ENCODE measurements at regions not wholly inside any gene's neighbourhood (a gene's known extent, or its start where the extent isn't known, plus 50 kb on each side); places are given as distances from the start of the nearest gene placed in this dataset.
"Not testable (repeated sequence)": the region's sequence is repeated elsewhere in the genome, so short reads cannot be mapped to it uniquely, and the experiment has no call there.

- Histone ChIP-seq H3K4me3 (ENCODE audit: control insufficient read depth in 1 of 7, extremely low read depth in 1 of 7, insufficient read depth in 4 of 7, low read depth in 2 of 7, low read length in 6 of 7) (no peak overlapping the region), H3K9me3 (ENCODE audit: control extremely low read depth in 1 of 5, control insufficient read depth in 4 of 5, insufficient read depth in 2 of 5, low read depth in 1 of 5, low read length in 4 of 5) (no peaks in the 10 kb centered on the region), H3K27ac (ENCODE audit: insufficient read depth in 1 of 2, low read depth in 1 of 2, low read length in 2 of 2, poor library complexity in 1 of 2, severe bottlenecking in 2 of 2) (no peak overlapping the region), H3K36me3 (ENCODE audit: control insufficient read depth in 4 of 4, insufficient read depth in 4 of 4, low read length in 3 of 4) (no peaks in the 10 kb centered on the region), H3K4me1 (ENCODE audit: control extremely low read depth in 1 of 4, control insufficient read depth in 4 of 4, insufficient read depth in 4 of 4, low read length in 3 of 4) (peaks cover 0 to 4% (median 0%) of the 10 kb centered on the region in 4 experiments), H3K27me3 (replicated peaks in 2 of 5; ENCODE audit: control insufficient read depth in 4 of 5, insufficient read depth in 5 of 5, low read length in 4 of 5) (peaks cover 0 to 1% (median 0%) of the 10 kb centered on the region in 5 experiments)
- CTCF ChIA-PET = no interaction called here
- DNase-seq = no peak
- POLR2A ChIA-PET = no interaction called here
- WGBS (ENCODE audit: insufficient coverage) = 100% methylated on average over 1 of the region's 1 CpG
Measured at GRCh38 chr7:159210581-159211235, 66.0 kb upstream of the VIPR2 start.

GRCh38 chr7:159209429-159209828, 64.8 kb upstream of the VIPR2 start:
- WGBS (ENCODE audit: insufficient coverage) = 90% methylated on average over 1 of the region's 3 CpGs
- POLR2A ChIA-PET = no interaction called here
- no peak overlapping the region for H3K27ac ChIP-seq (ENCODE audit: insufficient read depth in 1 of 2, low read depth in 1 of 2, low read length in 2 of 2, poor library complexity in 1 of 2, severe bottlenecking in 2 of 2)
- DNase-seq = peak; percentile 33 to 72 (median 56)
- peaks cover 0 to 4% (median 0%) of the 10 kb centered on the region in 4 experiments for H3K4me1 ChIP-seq (ENCODE audit: control extremely low read depth in 1 of 4, control insufficient read depth in 4 of 4, insufficient read depth in 4 of 4, low read length in 3 of 4)
- CTCF ChIA-PET = no interaction called here
- H3K4me3 ChIP-seq (ENCODE audit: control insufficient read depth in 1 of 7, extremely low read depth in 1 of 7, insufficient read depth in 4 of 7, low read depth in 2 of 7, low read length in 6 of 7) = no peak overlapping the region
- H3K9me3 ChIP-seq (ENCODE audit: control extremely low read depth in 1 of 5, control insufficient read depth in 4 of 5, insufficient read depth in 2 of 5, low read depth in 1 of 5, low read length in 4 of 5) = no peaks in the 10 kb centered on the region
- H3K27me3 ChIP-seq (replicated peaks in 2 of 5; ENCODE audit: control insufficient read depth in 4 of 5, insufficient read depth in 5 of 5, low read length in 4 of 5) = no peaks in the 10 kb centered on the region
- no peaks in the 10 kb centered on the region for H3K36me3 ChIP-seq (ENCODE audit: control insufficient read depth in 4 of 4, insufficient read depth in 4 of 4, low read length in 3 of 4)

GRCh38 chr7:159207951-159208350, 63.3 kb upstream of the VIPR2 start:
- Histone ChIP-seq H3K9me3 (ENCODE audit: control extremely low read depth in 1 of 5, control insufficient read depth in 4 of 5, insufficient read depth in 2 of 5, low read depth in 1 of 5, low read length in 4 of 5) (no peaks in the 10 kb centered on the region), H3K36me3 (ENCODE audit: control insufficient read depth in 4 of 4, insufficient read depth in 4 of 4, low read length in 3 of 4) (no peaks in the 10 kb centered on the region), H3K27me3 (replicated peaks in 2 of 5; ENCODE audit: control insufficient read depth in 4 of 5, insufficient read depth in 5 of 5, low read length in 4 of 5) (no peaks in the 10 kb centered on the region), H3K4me1 (ENCODE audit: control extremely low read depth in 1 of 4, control insufficient read depth in 4 of 4, insufficient read depth in 4 of 4, low read length in 3 of 4) (peaks cover 0 to 4% (median 0%) of the 10 kb centered on the region in 4 experiments), H3K4me3 (ENCODE audit: control insufficient read depth in 1 of 7, extremely low read depth in 1 of 7, insufficient read depth in 4 of 7, low read depth in 2 of 7, low read length in 6 of 7) (no peak overlapping the region), H3K27ac (ENCODE audit: insufficient read depth in 1 of 2, low read depth in 1 of 2, low read length in 2 of 2, poor library complexity in 1 of 2, severe bottlenecking in 2 of 2) (no peak overlapping the region)
- 94% methylated on average over 2 of the region's 2 CpGs for WGBS (ENCODE audit: insufficient coverage)
- POLR2A ChIA-PET = no interaction called here
- CTCF ChIA-PET = no interaction called here
- no peak for DNase-seq

GRCh38 chr7:159207393-159207792, 62.7 kb upstream of the VIPR2 start:
- ChIA-PET CTCF (no interaction called here), POLR2A (no interaction called here)
- Histone ChIP-seq H3K27me3 (replicated peaks in 2 of 5; ENCODE audit: control insufficient read depth in 4 of 5, insufficient read depth in 5 of 5, low read length in 4 of 5) (no peaks in the 10 kb centered on the region), H3K9me3 (ENCODE audit: control extremely low read depth in 1 of 5, control insufficient read depth in 4 of 5, insufficient read depth in 2 of 5, low read depth in 1 of 5, low read length in 4 of 5) (no peaks in the 10 kb centered on the region), H3K4me1 (ENCODE audit: control extremely low read depth in 1 of 4, control insufficient read depth in 4 of 4, insufficient read depth in 4 of 4, low read length in 3 of 4) (peaks cover 0 to 4% (median 0%) of the 10 kb centered on the region in 4 experiments), H3K27ac (ENCODE audit: insufficient read depth in 1 of 2, low read depth in 1 of 2, low read length in 2 of 2, poor library complexity in 1 of 2, severe bottlenecking in 2 of 2) (no peak overlapping the region), H3K4me3 (ENCODE audit: control insufficient read depth in 1 of 7, extremely low read depth in 1 of 7, insufficient read depth in 4 of 7, low read depth in 2 of 7, low read length in 6 of 7) (no peak overlapping the region), H3K36me3 (ENCODE audit: control insufficient read depth in 4 of 4, insufficient read depth in 4 of 4, low read length in 3 of 4) (no peaks in the 10 kb centered on the region)
- no peak for DNase-seq
- 70% methylated on average over 2 of the region's 5 CpGs for WGBS (ENCODE audit: insufficient coverage)

GRCh38 chr7:159205833-159206232, 61.2 kb upstream of the VIPR2 start:
- Histone ChIP-seq H3K9me3 (ENCODE audit: control extremely low read depth in 1 of 5, control insufficient read depth in 4 of 5, insufficient read depth in 2 of 5, low read depth in 1 of 5, low read length in 4 of 5) (no peaks in the 10 kb centered on the region), H3K27ac (ENCODE audit: insufficient read depth in 1 of 2, low read depth in 1 of 2, low read length in 2 of 2, poor library complexity in 1 of 2, severe bottlenecking in 2 of 2) (no peak overlapping the region), H3K4me3 (ENCODE audit: control insufficient read depth in 1 of 7, extremely low read depth in 1 of 7, insufficient read depth in 4 of 7, low read depth in 2 of 7, low read length in 6 of 7) (no peak overlapping the region), H3K27me3 (replicated peaks in 2 of 5; ENCODE audit: control insufficient read depth in 4 of 5, insufficient read depth in 5 of 5, low read length in 4 of 5) (no peaks in the 10 kb centered on the region), H3K4me1 (ENCODE audit: control extremely low read depth in 1 of 4, control insufficient read depth in 4 of 4, insufficient read depth in 4 of 4, low read length in 3 of 4) (peaks cover 0 to 4% (median 0%) of the 10 kb centered on the region in 4 experiments), H3K36me3 (ENCODE audit: control insufficient read depth in 4 of 4, insufficient read depth in 4 of 4, low read length in 3 of 4) (no peaks in the 10 kb centered on the region)
- 90% methylated on average over 5 of the region's 5 CpGs for WGBS (ENCODE audit: insufficient coverage)
- DNase-seq = no peak
- ChIA-PET CTCF (no interaction called here), POLR2A (no interaction called here)

GRCh38 chr7:159204664-159205063, 60.0 kb upstream of the VIPR2 start:
- H3K36me3 ChIP-seq (ENCODE audit: control insufficient read depth in 4 of 4, insufficient read depth in 4 of 4, low read length in 3 of 4) = no peaks in the 10 kb centered on the region
- POLR2A ChIA-PET = no interaction called here
- peaks cover 0 to 4% (median 0%) of the 10 kb centered on the region in 4 experiments for H3K4me1 ChIP-seq (ENCODE audit: control extremely low read depth in 1 of 4, control insufficient read depth in 4 of 4, insufficient read depth in 4 of 4, low read length in 3 of 4)
- H3K27me3 ChIP-seq (replicated peaks in 2 of 5; ENCODE audit: control insufficient read depth in 4 of 5, insufficient read depth in 5 of 5, low read length in 4 of 5) = no peaks in the 10 kb centered on the region
- no peak for DNase-seq
- WGBS (ENCODE audit: insufficient coverage) = 93% methylated on average over 7 of the region's 10 CpGs
- CTCF ChIA-PET = no interaction called here
- H3K9me3 ChIP-seq (ENCODE audit: control extremely low read depth in 1 of 5, control insufficient read depth in 4 of 5, insufficient read depth in 2 of 5, low read depth in 1 of 5, low read length in 4 of 5) = no peaks in the 10 kb centered on the region
- no peak overlapping the region for H3K4me3 ChIP-seq (ENCODE audit: control insufficient read depth in 1 of 7, extremely low read depth in 1 of 7, insufficient read depth in 4 of 7, low read depth in 2 of 7, low read length in 6 of 7)
- H3K27ac ChIP-seq (ENCODE audit: insufficient read depth in 1 of 2, low read depth in 1 of 2, low read length in 2 of 2, poor library complexity in 1 of 2, severe bottlenecking in 2 of 2) = no peak overlapping the region

GRCh38 chr7:159203253-159203652, 58.6 kb upstream of the VIPR2 start:
- H3K27ac ChIP-seq (ENCODE audit: insufficient read depth in 1 of 2, low read depth in 1 of 2, low read length in 2 of 2, poor library complexity in 1 of 2, severe bottlenecking in 2 of 2); H3K27me3 ChIP-seq (replicated peaks in 2 of 5; ENCODE audit: control insufficient read depth in 4 of 5, insufficient read depth in 5 of 5, low read length in 4 of 5); H3K9me3 ChIP-seq (ENCODE audit: control extremely low read depth in 1 of 5, control insufficient read depth in 4 of 5, insufficient read depth in 2 of 5, low read depth in 1 of 5, low read length in 4 of 5); DNase-seq; H3K4me1 ChIP-seq (ENCODE audit: control extremely low read depth in 1 of 4, control insufficient read depth in 4 of 4, insufficient read depth in 4 of 4, low read length in 3 of 4); CTCF ChIA-PET; H3K36me3 ChIP-seq (ENCODE audit: control insufficient read depth in 4 of 4, insufficient read depth in 4 of 4, low read length in 3 of 4); H3K4me3 ChIP-seq (ENCODE audit: control insufficient read depth in 1 of 7, extremely low read depth in 1 of 7, insufficient read depth in 4 of 7, low read depth in 2 of 7, low read length in 6 of 7); POLR2A ChIA-PET: not testable (repeated sequence)
- WGBS (ENCODE audit: insufficient coverage) = 87% methylated on average over 6 of the region's 9 CpGs
